NT2/D1 (cell line): ENCODE measurements at regions not wholly inside any gene's neighbourhood (a gene's known extent, or its start where the extent isn't known, plus 50 kb on each side); places are given as distances from the start of the nearest gene placed in this dataset.

Experiments
- SUZ12 ChIP-seq: IDR thresholded peaks from 2 replicates; pipeline ENCODE4 v1.6.1; 2011; ENCODE audit not compliant: insufficient read length, insufficient read depth; ENCODE audit errors: extremely low read depth
- YY1 ChIP-seq: IDR thresholded peaks from 2 replicates; pipeline ENCODE4 v1.6.1; 2011; ENCODE audit not compliant: insufficient read length, insufficient read depth

GRCh38 chr15:91456251-91456718 lies 356.2 kb downstream of the SV2B start:
- TF ChIP-seq SUZ12 (no peak), YY1 (no peak)
